DND-41 (cell line): ENCODE measurements at regions not wholly inside any gene's neighbourhood (a gene's known extent, or its start where the extent isn't known, plus 50 kb on each side); places are given as distances from the start of the nearest gene placed in this dataset.

ENCODE experiments used
- ATAC-seq: fragments of 200-7000 bp; cut with Tn5 transposase; 3 replicates; pipeline ENCODE4 v1.9.1; 2021; ENCODE audit warnings: low read depth; ENCODE audit not compliant: insufficient read depth
- DNase-seq: peaks from one replicate; pipeline ENCODE4 v3.0.0-alpha.2; 2020
- H2AFZ ChIP-seq: 2 replicates; pipeline ENCODE4 v1.6.0; 2012; ENCODE audit warnings: low read depth, low read length
- H3K27ac ChIP-seq: 2 replicates; pipeline ENCODE4 v1.5.1; 2012; ENCODE audit warnings: low read length, inconsistent platforms
- H3K27me3 ChIP-seq: fragments of 200-600 bp; sonication (generic); 2 replicates; pipeline ENCODE4 v1.6.0; 2012; ENCODE audit warnings: low read length, mild to moderate bottlenecking, inconsistent platforms; ENCODE audit not compliant: insufficient read depth, poor library complexity
- H3K36me3 ChIP-seq: 2 replicates; pipeline ENCODE4 v1.5.1; 2012; ENCODE audit warnings: low read length, inconsistent platforms; ENCODE audit not compliant: insufficient read depth
- H3K4me1 ChIP-seq: 2 replicates; pipeline ENCODE4 v1.5.1; 2012; ENCODE audit warnings: mild to moderate bottlenecking, low read length; ENCODE audit not compliant: insufficient read depth
- H3K4me2 ChIP-seq: 2 replicates; pipeline ENCODE4 v1.6.0; 2012; ENCODE audit warnings: mild to moderate bottlenecking, moderate library complexity, low read length, inconsistent platforms; ENCODE audit not compliant: insufficient read depth
- H3K4me3 ChIP-seq, 2 experiments: fragments of 200-600 bp in 1 of 2; shearing (Covaris generic) in 1 of 2; 2 replicates each; pipeline ENCODE4 v1.5.1; 2012 to 2016; ENCODE audit warnings: inconsistent platforms in 2 of 2, low read length in 2 of 2, mild to moderate bottlenecking in 2 of 2, low read depth in 1 of 2, moderate library complexity in 1 of 2
- H3K79me2 ChIP-seq: 2 replicates; pipeline ENCODE4 v1.6.0; 2012; ENCODE audit warnings: low read length, inconsistent platforms; ENCODE audit not compliant: insufficient read depth
- H3K9ac ChIP-seq: 2 replicates; pipeline ENCODE4 v1.6.0; 2012; ENCODE audit warnings: low read depth, mild to moderate bottlenecking, inconsistent platforms, low read length, moderate library complexity
- H3K9me3 ChIP-seq: 2 replicates; pipeline ENCODE4 v1.5.1; 2012; ENCODE audit warnings: low read length, moderate library complexity, mild to moderate bottlenecking, inconsistent platforms; ENCODE audit not compliant: insufficient read depth, severe bottlenecking
- H4K20me1 ChIP-seq: 2 replicates; pipeline ENCODE4 v1.6.0; 2012; ENCODE audit warnings: low read length; ENCODE audit not compliant: insufficient read depth
- EZH2 ChIP-seq: IDR thresholded peaks from 3 replicates; pipeline ENCODE4 v1.6.1; 2012; ENCODE audit warnings: borderline replicate concordance, low read depth, mild to moderate bottlenecking, moderate library complexity, low read length, inconsistent platforms; ENCODE audit not compliant: severe bottlenecking
- TF ChIP-seq, protein P1 (sequence below): IDR thresholded peaks from 2 replicates; pipeline ENCODE4 v1.5.1; 2012; ENCODE audit warnings: borderline replicate concordance, low read length, moderate library complexity, mild to moderate bottlenecking; ENCODE audit not compliant: poor library complexity, severe bottlenecking; ENCODE audit errors: extremely low read depth

DNA sequence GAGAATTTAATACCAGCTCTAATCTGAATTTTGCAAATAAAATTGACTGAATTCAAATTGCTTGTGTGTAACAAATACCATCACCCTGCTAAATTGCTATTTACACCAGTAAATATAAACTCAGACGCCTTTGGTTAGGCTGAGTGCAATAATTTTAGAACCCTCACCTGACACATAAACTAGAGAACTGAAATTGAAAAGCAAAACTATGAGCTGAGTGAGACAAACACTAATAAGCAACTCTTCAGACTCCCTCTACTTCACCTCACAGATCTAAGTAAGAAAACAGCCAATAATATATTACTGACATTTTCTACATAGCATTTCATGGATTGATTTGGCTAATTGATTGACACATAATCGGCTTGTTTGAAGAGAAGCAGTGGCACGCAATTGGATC lies 621.2 kb downstream of the REEP3 start:
- Histone ChIP-seq H3K4me1 (no peaks in the 10 kb centered on the region), H3K4me3 (no peak overlapping the region), H3K27me3 (no peaks in the 10 kb centered on the region), H3K79me2 (no peaks in the 10 kb centered on the region), H3K9me3 (no peaks in the 10 kb centered on the region), H3K4me2 (no peak overlapping the region), H3K9ac (no peak overlapping the region), H2AFZ (no peak overlapping the region), H4K20me1 (no peaks in the 10 kb centered on the region), H3K36me3 (no peaks in the 10 kb centered on the region), H3K27ac (no peak overlapping the region)
- DNase-seq (no peak), ATAC-seq (no peak)
- no peak for TF ChIP-seq EZH2
- TF ChIP-seq, protein P1, sequence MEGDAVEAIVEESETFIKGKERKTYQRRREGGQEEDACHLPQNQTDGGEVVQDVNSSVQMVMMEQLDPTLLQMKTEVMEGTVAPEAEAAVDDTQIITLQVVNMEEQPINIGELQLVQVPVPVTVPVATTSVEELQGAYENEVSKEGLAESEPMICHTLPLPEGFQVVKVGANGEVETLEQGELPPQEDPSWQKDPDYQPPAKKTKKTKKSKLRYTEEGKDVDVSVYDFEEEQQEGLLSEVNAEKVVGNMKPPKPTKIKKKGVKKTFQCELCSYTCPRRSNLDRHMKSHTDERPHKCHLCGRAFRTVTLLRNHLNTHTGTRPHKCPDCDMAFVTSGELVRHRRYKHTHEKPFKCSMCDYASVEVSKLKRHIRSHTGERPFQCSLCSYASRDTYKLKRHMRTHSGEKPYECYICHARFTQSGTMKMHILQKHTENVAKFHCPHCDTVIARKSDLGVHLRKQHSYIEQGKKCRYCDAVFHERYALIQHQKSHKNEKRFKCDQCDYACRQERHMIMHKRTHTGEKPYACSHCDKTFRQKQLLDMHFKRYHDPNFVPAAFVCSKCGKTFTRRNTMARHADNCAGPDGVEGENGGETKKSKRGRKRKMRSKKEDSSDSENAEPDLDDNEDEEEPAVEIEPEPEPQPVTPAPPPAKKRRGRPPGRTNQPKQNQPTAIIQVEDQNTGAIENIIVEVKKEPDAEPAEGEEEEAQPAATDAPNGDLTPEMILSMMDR: no peak

DNA sequence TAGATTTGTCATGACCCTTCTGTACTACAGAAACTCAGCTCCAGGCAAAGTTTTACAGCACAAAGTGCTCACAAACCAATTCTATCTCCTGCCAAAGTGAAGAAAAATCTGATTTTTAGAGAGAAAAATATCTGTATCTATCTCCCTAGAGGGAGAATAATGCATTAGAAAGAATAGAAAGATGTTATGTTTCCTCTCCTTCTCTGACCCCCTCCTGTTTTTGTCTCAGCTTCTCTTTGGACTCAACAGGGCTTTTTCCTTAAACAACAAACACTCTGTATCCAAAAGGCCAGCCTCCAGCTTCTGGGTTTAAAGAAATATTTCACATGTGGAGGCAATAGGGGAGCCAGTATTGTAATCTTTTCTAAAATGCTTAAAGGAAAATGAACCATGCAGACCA lies 627.4 kb downstream of the REEP3 start:
- H3K36me3 ChIP-seq: no peaks in the 10 kb centered on the region
- no peaks in the 10 kb centered on the region for H3K79me2 ChIP-seq
- no peak overlapping the region for H3K9ac ChIP-seq
- ATAC-seq (no peak), DNase-seq (no peak)
- no peak overlapping the region for H2AFZ ChIP-seq
- H3K27me3 ChIP-seq: no peaks in the 10 kb centered on the region
- H3K4me1 ChIP-seq: no peaks in the 10 kb centered on the region
- H3K9me3 ChIP-seq: no peaks in the 10 kb centered on the region
- no peak overlapping the region for H3K4me3 ChIP-seq
- H4K20me1 ChIP-seq: no peaks in the 10 kb centered on the region
- TF ChIP-seq EZH2: no peak
- TF ChIP-seq, protein P1: no peak
- no peak overlapping the region for H3K27ac ChIP-seq
- H3K4me2 ChIP-seq: no peak overlapping the region

DNA sequence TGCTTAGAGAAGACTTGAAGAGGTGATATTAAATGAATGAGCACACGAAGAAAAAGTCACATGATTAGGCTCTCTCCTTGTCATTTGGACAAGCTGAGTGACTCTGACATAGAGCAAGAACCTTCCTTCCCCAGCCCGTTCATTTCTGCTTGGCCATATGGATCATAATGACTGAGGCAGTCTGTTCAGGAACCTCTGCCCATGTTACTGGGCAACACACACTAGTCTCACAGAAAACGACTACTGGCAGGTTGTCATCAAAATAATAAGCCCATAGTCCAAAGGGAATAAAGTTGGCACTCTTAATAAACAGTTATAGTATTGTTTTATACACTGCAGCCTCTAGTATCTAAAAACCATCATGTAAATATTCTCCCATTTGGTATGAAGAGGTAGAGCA lies 635.0 kb downstream of the REEP3 start:
- H4K20me1 ChIP-seq: no peaks in the 10 kb centered on the region
- TF ChIP-seq, protein P1: no peak
- no peak for TF ChIP-seq EZH2
- H3K36me3 ChIP-seq: no peaks in the 10 kb centered on the region
- H3K4me3 ChIP-seq: no peak overlapping the region
- H3K79me2 ChIP-seq: no peaks in the 10 kb centered on the region
- H3K4me2 ChIP-seq: no peak overlapping the region
- H3K27me3 ChIP-seq: no peaks in the 10 kb centered on the region
- no peak for ATAC-seq
- no peak for DNase-seq
- H3K9ac ChIP-seq: no peak overlapping the region
- no peaks in the 10 kb centered on the region for H3K4me1 ChIP-seq
- H2AFZ ChIP-seq: no peak overlapping the region
- H3K9me3 ChIP-seq: no peaks in the 10 kb centered on the region
- no peak overlapping the region for H3K27ac ChIP-seq

DNA sequence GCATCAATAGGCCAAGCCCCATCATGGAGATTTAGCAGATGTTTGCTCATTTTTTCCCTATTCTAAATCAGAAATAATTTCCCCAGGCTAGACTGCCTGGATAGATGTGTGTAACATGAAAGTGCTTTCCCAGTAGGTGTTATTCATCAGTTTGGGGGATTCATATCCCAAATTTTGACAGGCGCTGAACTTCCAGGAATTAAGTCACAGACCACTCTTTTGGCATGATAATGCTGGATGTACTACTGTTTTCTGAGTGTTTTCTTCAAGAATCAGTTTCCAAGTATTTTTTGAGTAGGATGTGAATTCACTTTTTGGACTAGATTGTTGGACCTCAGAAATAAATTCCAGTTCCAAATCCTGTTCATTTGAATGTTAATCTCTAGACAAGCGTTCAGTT lies 637.4 kb downstream of the REEP3 start:
- no peaks in the 10 kb centered on the region for H4K20me1 ChIP-seq
- no peak overlapping the region for H3K4me3 ChIP-seq
- no peaks in the 10 kb centered on the region for H3K4me1 ChIP-seq
- ATAC-seq: no peak
- no peaks in the 10 kb centered on the region for H3K9me3 ChIP-seq
- no peaks in the 10 kb centered on the region for H3K27me3 ChIP-seq
- no peak for DNase-seq
- H3K79me2 ChIP-seq: no peaks in the 10 kb centered on the region
- H3K9ac ChIP-seq: no peak overlapping the region
- H3K36me3 ChIP-seq: no peaks in the 10 kb centered on the region
- no peak overlapping the region for H3K4me2 ChIP-seq
- H2AFZ ChIP-seq: no peak overlapping the region
- TF ChIP-seq, protein P1: no peak
- TF ChIP-seq EZH2: no peak
- H3K27ac ChIP-seq: no peak overlapping the region
